ENCODE measurements at regions not wholly inside any gene's neighbourhood (a gene's known extent, or its start where the extent isn't known, plus 50 kb on each side); places are given as distances from the start of the nearest gene placed in this dataset.

GRCh38 chr15:93613386-93613785 lies 524.4 kb upstream of the RGMA start:
- no peaks in the 10 kb centered on the region for H3K27me3 ChIP-seq (ENCODE audit: control insufficient read depth in 2 of 2, insufficient read depth in 2 of 2, low read length in 2 of 2)
- H3K9me3 ChIP-seq (replicated peaks; ENCODE audit: control insufficient read depth, insufficient read depth, low read depth, low read length) = no peaks in the 10 kb centered on the region
- H3K36me3 ChIP-seq (ENCODE audit: control insufficient read depth, insufficient read depth, low read length) = no peaks in the 10 kb centered on the region
- intact Hi-C loops (cut with micrococcal nuclease) = no loop called here
- no peak overlapping the region for H3K4me2 ChIP-seq (ENCODE audit: insufficient read depth, low read length)
- H3K4me1 ChIP-seq (replicated peaks in 1 of 2; ENCODE audit: control insufficient read depth in 2 of 2, insufficient read depth in 2 of 2, low read length in 2 of 2) = no peaks in the 10 kb centered on the region
- no peak overlapping the region for H2AFZ ChIP-seq (ENCODE audit: low read depth, low read length)
- FAIRE-seq (no peak), ATAC-seq (no peak), DNase-seq (ENCODE audit: extremely low read depth in 1 of 4, low spot score in 3 of 4) (no peak)
- H3K4me3 ChIP-seq = no peak overlapping the region
- TF ChIP-seq SREBF2 (CRISPR knock-in tag; IDR thresholded peaks at IDR 0.05) = no peak
- no peak for TF ChIP-seq EP400 (IDR thresholded peaks at IDR 0.05)
- TF ChIP-seq EP300 (IDR thresholded peaks at IDR 0.05; ENCODE audit: low read length) = no peak
- TF ChIP-seq CSDE1 (IDR thresholded peaks at IDR 0.05) = no peak
- no peak for TF ChIP-seq TFAM (CRISPR knock-in tag; conservative IDR thresholded peaks at IDR 0.05)
- TF ChIP-seq, protein P1, sequence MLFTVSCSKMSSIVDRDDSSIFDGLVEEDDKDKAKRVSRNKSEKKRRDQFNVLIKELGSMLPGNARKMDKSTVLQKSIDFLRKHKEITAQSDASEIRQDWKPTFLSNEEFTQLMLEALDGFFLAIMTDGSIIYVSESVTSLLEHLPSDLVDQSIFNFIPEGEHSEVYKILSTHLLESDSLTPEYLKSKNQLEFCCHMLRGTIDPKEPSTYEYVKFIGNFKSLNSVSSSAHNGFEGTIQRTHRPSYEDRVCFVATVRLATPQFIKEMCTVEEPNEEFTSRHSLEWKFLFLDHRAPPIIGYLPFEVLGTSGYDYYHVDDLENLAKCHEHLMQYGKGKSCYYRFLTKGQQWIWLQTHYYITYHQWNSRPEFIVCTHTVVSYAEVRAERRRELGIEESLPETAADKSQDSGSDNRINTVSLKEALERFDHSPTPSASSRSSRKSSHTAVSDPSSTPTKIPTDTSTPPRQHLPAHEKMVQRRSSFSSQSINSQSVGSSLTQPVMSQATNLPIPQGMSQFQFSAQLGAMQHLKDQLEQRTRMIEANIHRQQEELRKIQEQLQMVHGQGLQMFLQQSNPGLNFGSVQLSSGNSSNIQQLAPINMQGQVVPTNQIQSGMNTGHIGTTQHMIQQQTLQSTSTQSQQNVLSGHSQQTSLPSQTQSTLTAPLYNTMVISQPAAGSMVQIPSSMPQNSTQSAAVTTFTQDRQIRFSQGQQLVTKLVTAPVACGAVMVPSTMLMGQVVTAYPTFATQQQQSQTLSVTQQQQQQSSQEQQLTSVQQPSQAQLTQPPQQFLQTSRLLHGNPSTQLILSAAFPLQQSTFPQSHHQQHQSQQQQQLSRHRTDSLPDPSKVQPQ (CRISPR knock-in tag; IDR thresholded peaks at IDR 0.05; ENCODE audit: borderline replicate concordance) = no peak
- POLR2A ChIA-PET = no interaction called here
- H3K27ac ChIP-seq (ENCODE audit: extremely low read depth, low read depth, low read length) = no peak overlapping the region
- no peaks in the 10 kb centered on the region for H3K79me2 ChIP-seq (ENCODE audit: control insufficient read depth, insufficient read depth, low read length)
- in situ Hi-C loops (cut with MboI) = no loop called here
- H3K9ac ChIP-seq (ENCODE audit: insufficient read depth in 1 of 2, low read depth in 2 of 2, low read length in 2 of 2) = no peak overlapping the region
- H4K20me1 ChIP-seq (replicated peaks; ENCODE audit: control insufficient read depth, insufficient read depth, low read length) = no peaks in the 10 kb centered on the region
- no peaks in the 10 kb centered on the region for H3K9me1 ChIP-seq (ENCODE audit: control insufficient read depth, insufficient read depth, low read length)
- CTCF ChIA-PET (ENCODE audit: low intra/inter-chr PET ratio) = no interaction called here
- BruUV-seq (replicated peaks) = no TSS peak
- WGBS (ENCODE audit: insufficient coverage, low coverage, missing lambda C conversion rate) = 0% methylated on average over 3 of the region's 3 CpGs

All from K562 (cell line).